ENCODE measurements at regions not wholly inside any gene's neighbourhood (a gene's known extent, or its start where the extent isn't known, plus 50 kb on each side); places are given as distances from the start of the nearest gene placed in this dataset.
"Not testable (repeated sequence)": the region's sequence is repeated elsewhere in the genome, so short reads cannot be mapped to it uniquely, and the experiment has no call there.

DNA sequence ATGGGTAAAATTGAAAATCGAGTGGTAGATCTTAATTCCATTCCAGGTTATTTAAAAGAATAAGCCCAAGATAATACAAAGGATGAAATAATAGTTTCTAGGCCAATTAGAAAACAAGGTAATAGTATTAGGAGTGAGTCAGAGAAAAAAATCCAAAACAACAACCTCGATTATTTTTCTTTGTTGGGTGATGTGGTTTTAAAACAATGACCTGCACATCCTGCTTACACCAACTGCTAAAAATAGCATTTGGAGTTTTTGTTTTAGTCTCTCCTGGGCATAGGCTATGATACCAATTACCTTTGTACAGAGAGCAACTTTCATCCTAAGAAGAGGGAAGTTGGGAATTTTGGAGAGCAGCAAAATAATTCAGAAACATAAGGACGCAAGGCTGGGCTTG, 101.7 kb upstream of the MYO10 start:
- no peak for DNase-seq

DNA sequence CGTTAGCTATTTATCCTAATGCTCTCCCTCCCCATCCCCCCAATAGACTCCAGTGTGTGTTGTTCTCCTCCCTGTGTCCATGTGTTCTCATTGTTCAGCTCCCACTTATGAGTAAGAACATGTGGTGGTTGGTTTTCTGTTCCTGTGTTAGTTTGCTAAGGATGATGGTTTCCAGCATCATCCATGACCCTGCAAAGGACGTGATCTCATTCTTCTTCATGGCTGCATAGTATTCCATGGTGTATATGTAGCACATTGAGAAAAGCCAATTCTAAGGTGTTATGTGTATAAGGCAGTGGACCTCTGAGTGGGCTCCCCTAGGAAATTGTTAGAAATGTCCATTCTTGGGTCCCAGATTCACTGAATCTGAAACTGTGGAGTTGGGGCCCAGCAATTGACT, 103.1 kb upstream of the MYO10 start:
- DNase-seq: no peak

DNA sequence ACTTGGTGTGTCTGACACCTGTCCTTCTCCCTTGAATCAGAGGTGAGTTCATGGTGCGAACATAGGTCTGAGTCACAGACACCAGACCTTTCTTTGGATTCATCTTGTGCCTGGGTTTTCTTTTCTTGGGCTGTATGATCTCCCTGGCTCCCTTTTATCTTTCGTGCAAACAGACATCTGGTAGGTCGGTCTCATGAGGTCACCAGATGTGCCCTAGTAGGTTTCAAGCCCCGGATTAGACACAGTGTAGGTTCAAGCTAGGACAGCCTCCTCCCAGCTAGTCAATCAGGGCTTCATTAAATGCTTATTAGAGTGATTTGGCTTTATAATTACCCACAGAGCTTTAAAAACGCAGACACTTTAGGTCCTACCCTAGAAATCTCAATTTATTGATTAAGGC, 106.0 kb upstream of the MYO10 start:
- DNase-seq: no peak

DNA sequence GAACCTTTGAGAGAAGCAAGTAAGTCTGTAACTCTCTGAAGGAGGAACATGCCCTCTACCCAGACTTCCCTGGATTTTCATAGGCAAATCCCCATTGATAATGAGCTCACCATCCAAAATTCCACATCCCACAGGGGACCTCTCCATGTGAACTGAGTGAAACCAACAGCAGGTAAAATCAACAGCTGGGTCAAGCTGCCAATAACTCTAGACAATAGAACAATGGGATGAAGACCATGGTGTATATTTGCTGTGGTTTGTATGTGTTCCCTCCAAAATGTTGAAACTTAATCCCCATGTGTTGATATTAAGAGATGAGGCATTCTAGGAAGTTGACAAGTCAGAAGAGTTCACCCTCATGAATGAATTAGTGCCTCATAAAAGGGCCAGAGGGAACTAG, 110.2 kb upstream of the MYO10 start:
- no peak for DNase-seq

DNA sequence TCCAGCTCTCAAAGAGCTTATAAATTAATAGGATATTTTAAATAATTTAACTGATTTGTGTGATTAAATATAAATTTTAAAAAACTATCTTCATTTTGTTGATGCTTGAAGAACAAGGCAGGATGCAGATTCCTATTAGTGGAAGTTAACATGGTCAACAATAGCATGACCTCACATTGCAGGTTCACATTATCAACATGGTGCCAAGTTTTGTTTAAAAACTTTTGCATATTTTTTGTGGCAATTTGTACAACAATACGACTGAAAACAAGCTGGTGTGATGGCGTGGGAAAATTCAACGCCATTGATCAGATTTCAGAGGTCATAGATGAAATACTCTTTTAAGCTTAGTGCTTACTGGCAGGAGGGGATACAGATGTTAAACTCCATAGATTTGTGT, 114.1 kb upstream of the MYO10 start:
- no peak for DNase-seq

DNA sequence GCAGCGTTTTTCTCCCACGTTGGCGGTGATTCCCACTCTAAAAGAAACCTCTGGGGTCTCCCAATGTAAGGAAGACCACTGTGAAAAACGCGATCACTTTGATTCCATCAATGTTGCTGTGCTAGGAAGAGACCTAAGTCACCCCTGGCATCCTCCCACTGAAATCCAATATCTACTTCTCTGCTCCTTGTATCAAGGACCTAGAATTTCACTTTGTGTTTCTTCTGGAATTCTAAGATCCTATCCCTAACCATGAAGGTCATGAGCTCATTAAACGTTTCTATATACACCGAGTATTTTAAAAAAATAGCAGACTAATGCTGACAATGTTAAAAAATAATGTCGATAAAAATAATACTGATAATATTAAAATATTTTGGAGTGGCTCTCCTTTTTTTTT, 118.8 kb upstream of the MYO10 start:
- DNase-seq: no peak

DNA sequence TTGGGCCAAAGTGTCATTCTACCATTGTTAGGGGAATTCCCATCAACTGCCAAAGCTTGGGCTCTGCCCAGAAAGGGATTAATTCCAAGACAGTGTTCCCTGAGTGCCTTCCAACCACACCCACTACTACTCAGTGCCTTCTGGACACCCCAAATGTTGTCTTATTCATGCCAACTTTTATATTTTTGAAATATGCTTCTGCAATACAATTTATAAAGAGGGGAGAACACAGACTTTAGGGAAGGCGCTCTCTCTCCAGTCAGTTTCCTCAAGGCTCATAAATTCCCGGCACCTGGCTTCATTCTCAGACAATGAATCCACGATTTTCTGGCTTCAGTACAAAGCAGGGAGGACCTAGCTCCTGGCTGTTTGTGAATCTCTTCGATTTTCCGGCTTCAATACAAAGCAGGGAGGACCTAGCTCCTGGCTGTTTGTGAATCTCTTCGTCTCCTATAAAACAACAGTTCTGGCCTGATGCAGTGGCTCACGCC, 120.1 kb upstream of the MYO10 start:
- DNase-seq: no peak

DNA sequence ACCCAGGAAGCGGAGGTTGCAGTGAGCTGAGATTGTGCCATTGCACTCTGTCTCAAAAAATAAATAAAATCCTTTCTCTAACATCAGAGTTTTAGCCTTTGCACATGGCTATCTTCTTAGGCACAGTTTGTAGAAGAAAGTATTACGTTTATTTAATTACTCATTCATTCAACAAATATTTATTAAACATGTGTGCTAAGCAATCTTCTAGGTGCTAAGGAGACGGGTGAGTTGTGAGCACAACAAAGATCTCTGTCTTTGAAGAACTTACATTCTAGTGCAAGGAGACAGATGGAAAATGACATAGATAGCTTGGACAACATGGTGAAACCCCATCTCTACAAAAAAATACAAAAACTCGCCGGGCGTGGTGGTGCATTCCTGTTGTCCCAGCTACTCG, 122.3 kb upstream of the MYO10 start:
- no peak for DNase-seq

DNA sequence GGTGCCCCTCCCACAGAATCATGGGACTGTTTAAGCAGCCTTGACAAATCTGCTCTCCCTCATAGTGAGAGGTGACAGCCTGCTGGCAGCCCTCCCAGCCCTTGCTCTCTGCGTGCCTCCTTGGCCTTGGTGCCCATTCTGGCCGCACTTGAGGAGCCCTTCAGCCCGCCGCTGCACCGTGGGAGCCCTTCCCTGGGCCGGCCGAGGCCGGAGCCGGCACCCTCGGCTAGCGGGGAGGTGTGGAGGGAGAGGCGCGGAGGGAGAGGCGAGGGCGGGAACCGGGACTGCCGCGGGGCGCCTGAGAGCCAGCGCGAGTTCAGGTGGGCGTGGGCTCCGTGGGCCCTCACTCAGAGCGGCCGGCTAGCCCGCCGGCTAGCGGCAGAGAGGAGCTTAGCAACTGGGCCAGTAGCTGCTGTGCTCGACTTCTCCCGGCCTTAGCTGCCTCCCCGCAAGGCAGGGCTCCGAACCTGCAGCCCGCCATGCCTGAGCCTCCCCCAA, 125.9 kb upstream of the MYO10 start:
- no peak for DNase-seq

DNA sequence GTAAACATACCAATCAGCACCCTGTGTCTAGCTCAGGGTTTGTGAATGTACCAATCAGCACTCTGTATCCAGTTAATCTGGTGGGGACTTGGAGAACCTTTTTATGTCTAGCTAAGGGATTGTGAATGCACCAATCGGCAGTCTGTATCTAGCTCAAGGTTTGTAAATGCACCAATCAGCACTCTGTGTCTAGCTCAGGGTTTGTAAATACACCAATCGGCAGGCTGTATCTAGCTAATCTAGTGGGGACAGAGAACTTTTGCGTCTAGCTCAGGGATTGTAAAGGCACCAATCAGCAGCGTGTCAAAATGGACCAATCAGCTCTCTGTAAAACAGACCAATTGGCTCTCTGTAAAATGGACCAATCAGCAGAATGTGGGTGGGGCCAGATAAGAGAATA, 126.7 kb upstream of the MYO10 start:
- not testable (repeated sequence) for DNase-seq

DNA sequence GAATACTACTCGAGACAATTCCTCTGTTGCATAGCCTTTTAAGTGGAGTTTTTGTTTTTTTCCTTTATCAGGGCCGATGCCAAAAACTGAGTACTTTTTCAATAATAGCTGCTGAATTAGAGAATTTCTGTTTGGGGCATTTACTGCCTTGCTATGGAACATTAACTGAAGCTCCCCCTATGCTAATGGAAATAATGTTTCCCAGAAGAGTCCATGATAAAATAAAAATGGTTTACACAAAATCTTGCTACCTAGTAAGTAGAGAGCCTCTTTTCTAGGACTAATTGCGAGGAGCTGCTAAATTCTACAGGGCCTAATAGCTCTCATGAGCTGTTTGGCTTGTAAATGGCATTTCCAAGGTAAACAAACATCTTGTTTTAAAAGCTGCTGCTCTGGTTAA, 128.2 kb upstream of the MYO10 start:
- DNase-seq: no peak

DNA sequence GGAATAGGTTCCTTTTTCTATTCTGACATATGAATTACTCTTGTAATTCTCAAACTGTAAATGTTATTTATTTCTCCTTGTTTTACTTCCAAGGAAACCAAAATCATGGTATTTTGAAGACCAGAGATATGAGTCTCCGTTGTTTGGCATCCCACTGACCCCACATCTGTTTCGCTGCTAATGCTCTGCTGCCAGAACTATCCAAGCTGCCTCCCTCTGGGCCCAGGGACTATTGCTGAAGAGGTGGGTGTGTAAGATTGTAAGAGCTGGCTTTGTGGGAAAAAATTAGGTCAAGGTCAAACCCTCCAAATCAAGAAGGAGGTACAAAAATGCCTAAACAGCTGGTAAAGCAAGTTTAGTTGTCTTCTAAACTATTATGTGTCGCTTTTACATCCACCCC, 129.4 kb upstream of the MYO10 start:
- no peak for DNase-seq

DNA sequence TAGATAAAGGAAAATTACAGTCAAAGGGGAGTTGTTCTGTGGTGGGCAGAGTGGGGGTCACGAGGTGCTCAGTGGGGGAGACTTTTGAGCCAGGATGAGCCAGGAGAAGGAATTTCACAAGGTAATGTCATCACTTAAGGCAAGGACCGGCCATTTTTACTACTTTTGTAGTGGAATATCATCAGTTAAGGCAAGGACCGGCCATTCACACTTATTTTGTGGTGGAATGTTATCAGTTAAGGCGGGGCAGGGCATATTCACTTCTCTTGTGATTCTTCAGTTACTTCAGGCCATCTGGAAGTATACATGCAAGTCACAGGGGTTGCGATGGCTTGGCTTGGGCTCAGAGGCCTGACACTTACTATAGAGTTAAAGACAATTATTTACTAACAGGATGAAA, 129.9 kb upstream of the MYO10 start:
- DNase-seq: not testable (repeated sequence)

DNA sequence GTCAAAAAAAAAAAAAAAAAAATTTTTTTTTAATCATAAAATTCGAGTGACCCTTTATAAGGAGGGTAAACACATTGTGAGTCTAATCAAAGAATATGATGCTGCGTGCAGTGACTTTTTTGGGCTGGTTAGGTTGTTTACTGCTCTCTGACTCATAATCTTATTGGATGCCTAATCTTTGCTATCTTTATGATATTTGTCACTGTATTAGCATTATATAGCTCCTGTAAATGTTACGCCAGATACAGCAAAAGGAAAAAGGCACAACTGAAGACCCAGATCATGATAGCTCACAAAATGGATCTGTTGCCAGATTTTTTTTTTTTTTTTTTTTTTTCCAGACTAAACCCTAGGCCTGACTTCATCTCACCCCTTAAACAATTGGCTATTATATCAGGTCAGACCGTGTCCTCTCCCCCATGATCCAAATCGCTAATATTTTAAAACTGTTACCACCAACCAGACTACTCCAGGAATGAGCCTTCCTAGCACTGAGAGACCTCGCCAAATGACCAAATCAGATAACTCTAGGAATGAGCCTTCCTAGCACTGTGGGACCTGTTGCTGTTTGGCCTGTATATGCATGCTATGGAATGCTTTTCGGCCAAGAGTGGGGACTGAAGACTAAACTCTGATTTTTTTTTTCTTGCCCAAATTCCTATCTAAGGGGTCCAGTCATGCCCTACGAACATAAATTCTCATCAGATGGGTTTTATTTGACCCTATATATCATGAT, 131.7 kb upstream of the MYO10 start:
- DNase-seq: no peak

DNA sequence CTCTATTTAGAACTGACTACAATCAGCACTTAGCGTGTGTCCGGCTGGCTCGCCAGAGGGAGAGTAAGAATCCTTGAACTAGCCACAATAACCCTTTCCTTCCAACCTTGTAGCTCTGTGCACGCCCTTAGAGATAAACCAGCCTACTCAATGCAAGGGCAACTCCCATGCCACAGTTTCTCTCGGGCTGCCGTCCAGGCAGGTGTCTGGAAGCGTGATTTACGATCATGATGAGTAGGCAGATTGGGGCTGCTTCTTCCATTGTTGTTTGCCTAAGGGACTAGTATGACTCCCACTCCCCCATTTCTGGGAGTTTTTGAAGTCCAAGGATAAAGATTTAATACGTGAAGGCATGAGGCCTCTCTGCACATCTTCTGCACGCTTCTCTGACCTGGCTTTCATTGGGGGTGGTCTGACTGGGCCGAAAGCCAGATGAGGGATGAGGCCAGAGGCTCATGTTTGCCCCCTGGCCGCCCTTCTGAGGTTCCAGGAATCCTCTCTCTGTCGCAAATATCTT, 134.0 kb upstream of the MYO10 start:
- DNase-seq: no peak

DNA sequence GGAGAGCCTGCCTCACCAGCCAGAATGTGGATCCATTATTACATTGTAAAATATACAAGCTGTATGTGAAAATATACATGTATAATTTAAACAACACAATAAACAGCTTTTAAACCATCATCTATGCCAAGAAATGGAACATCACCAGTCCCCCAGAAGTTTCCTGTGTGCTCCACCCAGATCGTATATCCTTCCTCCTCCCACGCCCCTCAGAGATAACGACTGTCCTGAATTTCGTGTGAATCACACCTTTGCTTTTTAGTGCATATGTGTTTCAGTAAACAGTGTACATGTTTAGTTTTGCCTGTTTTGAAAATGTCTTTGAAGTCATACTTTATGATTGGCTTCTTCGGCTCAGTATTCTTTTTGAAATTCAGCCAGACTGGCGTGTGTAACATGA, 134.6 kb upstream of the MYO10 start:
- DNase-seq: no peak

DNA sequence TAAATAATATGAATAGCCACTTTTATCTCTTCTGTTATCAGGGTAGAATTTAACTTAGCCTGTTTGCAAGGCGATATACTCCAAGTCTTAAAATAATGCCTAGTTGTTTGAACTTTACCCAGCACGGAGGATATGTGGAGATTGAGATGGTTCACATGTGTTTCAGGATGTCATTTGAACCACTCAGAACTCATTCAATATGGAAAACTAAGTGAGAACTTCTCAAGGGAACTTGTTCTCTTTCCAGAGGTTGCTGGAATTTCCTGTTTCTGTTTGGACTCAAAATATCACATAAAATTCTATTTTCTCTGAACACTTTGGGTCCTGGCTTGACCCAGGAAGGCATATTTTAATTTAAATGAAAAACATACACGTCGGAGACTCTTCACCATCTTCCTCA, 139.1 kb upstream of the MYO10 start:
- no peak for DNase-seq

DNA sequence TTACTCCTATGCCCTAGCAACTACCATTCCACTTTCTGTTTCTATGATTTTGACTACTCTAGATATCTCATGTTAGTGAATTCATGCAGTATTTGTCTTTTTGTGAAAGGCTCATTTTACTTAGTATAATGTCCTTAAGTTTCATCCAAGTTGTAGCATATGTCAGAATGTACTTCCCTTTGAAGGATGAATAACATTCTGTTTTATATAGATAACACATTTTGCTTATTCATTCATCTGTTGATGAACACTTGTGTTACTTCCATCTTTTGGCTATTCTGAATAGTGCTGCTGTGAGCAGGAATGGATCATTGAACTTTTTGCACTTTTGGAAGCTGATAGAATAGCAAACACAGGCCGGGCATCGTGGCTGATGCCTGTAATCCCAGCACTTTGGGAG, 140.2 kb upstream of the MYO10 start:
- no peak for DNase-seq

DNA sequence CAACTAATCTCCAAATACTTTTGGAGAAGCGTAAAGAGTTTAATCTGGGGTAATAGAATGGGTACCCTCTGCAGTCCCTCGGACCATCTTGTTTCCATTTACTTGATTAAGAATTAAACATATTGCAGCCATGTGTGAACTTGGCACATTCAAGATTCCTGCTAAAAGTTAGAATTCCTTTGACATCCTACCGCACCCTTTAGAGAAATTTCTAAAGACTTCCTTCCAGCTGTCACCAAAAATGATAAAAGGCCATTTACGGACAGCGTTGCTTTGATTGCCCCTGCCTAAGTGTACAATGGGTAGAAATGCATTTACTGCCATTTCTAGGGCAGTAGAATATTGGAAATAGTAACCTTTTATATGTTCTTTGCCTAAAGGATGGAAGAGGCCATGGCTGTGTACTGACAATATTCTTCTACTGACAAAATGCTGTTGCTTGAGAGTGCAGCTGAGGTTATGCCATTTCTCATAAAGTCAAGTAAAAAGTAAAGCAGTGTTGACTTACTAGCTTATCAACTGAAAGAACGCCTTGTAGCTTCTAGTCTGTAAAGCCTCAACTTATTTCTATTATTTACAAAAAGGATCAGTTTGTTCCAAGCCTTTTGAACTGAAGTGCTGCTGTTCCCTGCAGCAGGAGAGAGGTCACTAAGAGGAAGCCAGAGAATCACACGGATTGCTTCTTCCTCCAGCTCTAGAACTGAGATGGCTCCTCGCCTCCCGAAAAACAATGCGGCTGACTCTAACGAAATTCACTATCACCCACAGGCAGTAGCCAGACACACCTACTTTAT, 139.8 kb upstream of the BASP1 start:
- DNase-seq: no peak

DNA sequence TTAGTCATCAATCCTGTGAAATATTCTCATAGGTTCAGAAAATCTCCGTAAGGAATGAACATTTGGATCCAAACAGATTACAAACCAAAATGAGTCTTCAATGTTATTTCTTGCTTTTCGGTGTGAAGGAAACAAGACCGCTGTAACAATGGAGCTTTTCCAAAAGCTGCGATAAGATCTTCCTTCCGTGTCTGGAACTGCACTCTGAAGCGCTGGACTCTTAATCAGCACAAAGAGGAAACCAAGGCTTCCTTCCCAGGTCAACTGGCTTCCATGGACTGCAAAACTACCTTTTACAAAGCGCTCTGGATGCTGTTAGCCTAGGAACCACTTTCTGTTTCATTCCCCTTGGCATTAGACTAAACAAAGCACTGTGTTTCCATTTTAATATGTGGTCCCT, 137.9 kb upstream of the BASP1 start:
- no peak for DNase-seq

DNA sequence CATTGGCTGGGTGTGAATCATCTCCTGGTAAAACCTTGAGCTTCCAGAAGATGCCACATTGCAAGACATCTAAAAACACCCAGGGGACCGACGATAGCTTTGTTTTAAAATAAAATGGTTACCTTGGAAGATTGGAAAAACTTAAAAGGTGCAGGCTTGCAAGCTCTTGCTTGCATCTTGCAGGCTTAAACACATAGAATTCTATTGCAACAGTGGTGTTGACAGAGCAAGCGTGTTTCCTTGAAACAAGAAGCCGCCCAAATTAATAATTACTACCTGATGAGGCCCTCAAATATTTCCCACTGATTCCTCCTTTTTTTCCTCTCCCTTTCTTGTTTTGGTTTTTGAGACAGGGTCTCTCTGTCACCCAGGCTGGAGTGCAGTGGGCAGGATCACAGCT, 137.1 kb upstream of the BASP1 start:
- DNase-seq: no peak

DNA sequence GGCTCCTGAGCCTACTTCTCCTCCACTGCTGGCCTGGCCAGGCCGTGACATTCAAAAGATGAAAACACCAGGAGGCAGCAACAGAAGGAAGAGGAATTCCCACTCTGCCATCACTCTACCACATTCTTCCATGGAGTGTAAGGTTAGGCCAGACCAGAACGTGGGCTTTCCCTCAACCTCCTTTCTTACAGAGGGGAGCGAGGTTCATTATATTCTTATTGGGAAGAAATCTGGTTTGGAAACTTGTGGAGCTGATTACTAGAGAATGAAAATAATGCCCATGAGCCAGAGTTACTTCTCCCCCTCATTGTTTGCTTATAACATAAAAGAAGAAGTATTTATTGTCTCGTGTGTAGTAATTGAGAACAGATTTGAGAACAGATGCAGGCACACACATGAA, 136.3 kb upstream of the BASP1 start:
- no peak for DNase-seq

DNA sequence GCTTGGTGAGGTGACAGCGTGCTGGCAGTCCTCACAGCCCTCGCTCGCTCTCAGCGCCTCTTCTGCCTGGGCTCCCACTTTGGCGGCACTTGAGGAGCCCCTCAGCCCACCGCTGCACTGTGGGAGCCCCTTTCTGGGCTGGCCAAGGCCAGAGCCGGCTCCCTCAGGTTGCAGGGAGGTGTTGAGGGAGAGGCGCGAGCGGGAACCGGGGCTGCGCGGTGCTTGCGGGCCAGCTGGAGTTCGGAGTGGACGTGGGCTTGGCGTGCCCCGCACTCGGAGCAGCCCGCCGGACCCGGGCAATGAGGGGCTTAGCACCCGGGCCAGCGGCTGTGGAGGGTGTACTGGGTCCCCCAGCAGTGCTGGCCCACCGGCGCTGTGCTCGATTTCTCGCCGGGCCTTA, 134.2 kb upstream of the BASP1 start:
- not testable (repeated sequence) for DNase-seq

DNA sequence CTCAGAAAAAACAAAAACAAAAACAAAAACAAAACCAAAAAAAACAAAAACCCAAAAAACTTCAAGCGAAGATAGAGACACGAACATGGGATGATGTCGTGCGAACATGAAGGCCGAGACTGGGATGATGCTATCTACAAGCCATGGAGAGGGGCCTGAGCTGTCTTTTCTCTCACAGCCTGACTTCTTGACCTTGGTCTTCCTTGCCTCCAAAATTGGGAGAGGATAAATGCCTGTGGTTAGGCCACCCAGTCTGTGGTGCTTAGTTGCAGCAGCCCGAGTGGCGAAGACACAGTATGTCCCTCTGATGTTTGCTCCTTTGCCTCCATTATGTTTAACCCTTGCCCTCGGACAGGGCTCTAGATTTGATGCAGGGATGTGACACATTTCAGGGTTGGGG, 130.4 kb upstream of the BASP1 start:
- DNase-seq: no peak
